ENCODE measurements at regions not wholly inside any gene's neighbourhood (a gene's known extent, or its start where the extent isn't known, plus 50 kb on each side); places are given as distances from the start of the nearest gene placed in this dataset.
"Not testable (repeated sequence)": the region's sequence is repeated elsewhere in the genome, so short reads cannot be mapped to it uniquely, and the experiment has no call there.

DNA sequence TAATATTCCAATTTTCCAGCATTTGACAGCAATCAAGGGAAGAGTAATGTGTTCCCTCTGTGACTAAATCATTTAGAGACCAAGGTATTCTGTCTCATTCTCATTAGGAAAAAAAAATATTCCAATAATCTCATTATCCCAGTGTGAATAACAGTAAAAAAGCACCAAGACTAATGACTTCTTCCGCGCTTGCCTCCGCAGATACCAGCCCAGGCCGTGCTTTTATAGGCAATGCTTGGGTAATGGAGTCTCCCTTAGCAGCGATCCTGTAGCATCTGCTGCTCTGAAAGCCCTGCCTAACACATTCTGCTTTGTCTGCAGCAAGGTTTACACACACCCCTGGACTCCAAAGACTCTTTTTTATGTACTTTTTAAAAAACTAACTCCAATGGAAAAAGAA is 470.0 kb upstream of the CAMK1G start:
- no peak overlapping the region for H3K4me3 ChIP-seq (ENCODE audit: low read depth, low read length)
- DNase-seq (ENCODE audit: low read depth), result no peak
- TF ChIP-seq CTCF (IDR thresholded peaks at IDR 0.05; ENCODE audit: low read depth, low read length, missing control alignments), result no peak
- in situ Hi-C loops (cut with HindIII; ENCODE audit: low sequenced_read_pairs), result no loop called here

GRCh38 chr1:209116705-209117104 is 466.8 kb upstream of the CAMK1G start:
- no peak overlapping the region for H3K4me3 ChIP-seq (ENCODE audit: low read depth, low read length)
- in situ Hi-C loops (cut with HindIII; ENCODE audit: low sequenced_read_pairs), result no loop called here
- no peak for DNase-seq (ENCODE audit: low read depth)
- TF ChIP-seq CTCF (IDR thresholded peaks at IDR 0.05; ENCODE audit: low read depth, low read length, missing control alignments), result no peak

DNA sequence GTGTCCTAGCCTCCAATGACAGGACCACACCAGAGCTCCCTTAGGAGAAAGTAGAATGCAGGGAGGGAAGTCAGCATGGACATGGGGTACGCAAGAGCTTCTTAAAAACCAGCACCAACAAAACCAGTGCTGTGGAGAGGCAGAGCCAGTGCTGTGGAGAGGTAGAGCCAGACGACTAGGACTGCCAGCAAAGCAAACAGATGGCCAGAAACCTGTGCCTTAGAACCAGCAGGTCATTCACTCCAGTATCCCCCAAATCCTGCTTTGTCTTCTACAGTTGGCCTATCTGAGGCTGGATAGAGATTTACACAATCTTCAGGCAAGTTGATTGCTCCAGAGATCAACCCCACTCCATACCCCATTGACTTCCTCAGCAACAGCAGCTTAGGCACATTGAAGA is 459.9 kb upstream of the CAMK1G start:
- no peak overlapping the region for H3K4me3 ChIP-seq (ENCODE audit: low read depth, low read length)
- in situ Hi-C loops (cut with HindIII; ENCODE audit: low sequenced_read_pairs), result no loop called here
- DNase-seq (ENCODE audit: low read depth), result no peak
- no peak for TF ChIP-seq CTCF (IDR thresholded peaks at IDR 0.05; ENCODE audit: low read depth, low read length, missing control alignments)

- in situ Hi-C loops (cut with HindIII; ENCODE audit: low sequenced_read_pairs); DNase-seq (ENCODE audit: low read depth): not testable (repeated sequence)
Observed at GRCh38 chr1:209129091-209129490, 454.4 kb upstream of the CAMK1G start.

DNA sequence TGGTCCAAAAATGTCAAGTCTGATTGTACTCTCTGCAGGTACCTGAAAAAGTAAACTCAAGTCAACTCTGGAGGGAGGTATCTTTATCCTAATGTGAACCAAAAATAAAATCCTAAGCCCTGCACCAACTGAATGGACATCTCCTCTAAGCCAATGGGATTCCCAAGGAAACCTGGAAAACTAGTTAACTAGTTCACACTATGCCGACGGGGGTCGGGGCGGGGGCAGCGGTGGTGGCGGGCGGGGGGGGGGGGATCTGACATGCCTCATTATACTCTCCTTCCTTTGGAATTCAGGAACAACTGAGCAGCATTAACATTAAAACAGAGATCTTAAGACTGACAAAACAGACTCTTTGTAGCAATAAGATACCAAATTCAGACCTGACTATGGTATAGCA is 452.6 kb upstream of the CAMK1G start:
- no peak overlapping the region for H3K4me3 ChIP-seq (ENCODE audit: low read depth, low read length)
- DNase-seq (ENCODE audit: low read depth), result no peak
- no peak for TF ChIP-seq CTCF (IDR thresholded peaks at IDR 0.05; ENCODE audit: low read depth, low read length, missing control alignments)
- in situ Hi-C loops (cut with HindIII; ENCODE audit: low sequenced_read_pairs), result no loop called here

More at GRCh38 chr1:209129091-209129490, 454.4 kb upstream of the CAMK1G start:
- H3K4me3 ChIP-seq (ENCODE audit: low read depth, low read length), result not testable (repeated sequence)

DNA sequence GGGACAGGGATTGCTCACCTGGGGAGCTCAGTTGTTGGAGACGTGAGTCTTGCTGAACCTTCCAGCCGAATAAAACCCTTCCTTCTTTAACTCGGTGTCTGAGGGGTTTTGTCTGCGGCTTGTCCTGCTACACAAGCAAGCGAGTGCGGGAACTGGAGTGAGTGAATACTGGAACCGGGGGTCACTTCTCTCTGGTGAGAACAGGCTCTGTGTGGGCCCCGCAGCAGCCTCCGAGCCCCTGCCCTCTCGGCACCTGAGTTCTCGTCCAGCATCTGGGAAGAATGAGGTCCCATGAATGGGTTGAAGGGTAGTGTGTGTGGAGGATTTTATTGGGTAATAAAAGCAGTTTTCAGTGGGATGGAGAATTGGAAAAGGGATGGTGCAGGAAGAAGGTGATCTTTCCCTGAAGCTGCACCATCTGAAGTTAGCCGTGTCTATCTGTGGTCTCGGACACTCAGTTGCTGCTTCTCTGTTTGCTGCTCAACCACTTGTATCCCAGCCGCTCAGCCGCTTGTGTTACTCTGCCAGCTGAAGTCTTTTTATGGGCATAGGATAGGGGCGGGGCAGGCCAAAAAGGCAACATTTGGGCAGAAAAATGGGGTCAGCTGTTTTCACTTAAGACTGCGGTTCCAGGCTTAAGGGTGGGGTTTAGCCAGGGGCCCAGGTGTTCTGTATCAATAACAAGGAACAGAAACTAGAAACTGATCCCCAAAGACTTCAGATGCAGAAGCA is 450.6 kb upstream of the CAMK1G start:
- no peak overlapping the region for H3K4me3 ChIP-seq (ENCODE audit: low read depth, low read length)
- no peak for TF ChIP-seq CTCF (IDR thresholded peaks at IDR 0.05; ENCODE audit: low read depth, low read length, missing control alignments)
- DNase-seq (ENCODE audit: low read depth), result no peak
- in situ Hi-C loops (cut with HindIII; ENCODE audit: low sequenced_read_pairs), result no loop called here

DNA sequence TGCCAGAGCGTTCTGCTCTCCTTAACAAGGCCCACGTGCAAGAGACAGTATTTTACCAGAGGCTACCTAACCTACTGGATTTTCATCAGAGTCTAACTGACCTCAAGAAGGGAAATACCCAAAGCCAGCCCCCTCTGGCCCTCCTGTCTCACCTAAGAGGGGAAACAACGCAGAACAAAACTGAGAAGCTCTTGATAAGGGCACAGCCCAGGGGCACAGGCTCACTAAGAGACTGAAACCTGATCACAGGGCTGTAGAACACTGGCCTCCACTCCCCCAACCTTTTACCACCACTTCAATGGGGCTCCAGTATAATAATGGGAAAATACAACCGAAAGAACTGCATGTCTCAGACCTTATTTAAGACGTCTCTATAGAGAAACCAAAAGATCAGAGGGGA is 449.5 kb upstream of the CAMK1G start:
- no peak for TF ChIP-seq CTCF (IDR thresholded peaks at IDR 0.05; ENCODE audit: low read depth, low read length, missing control alignments)
- in situ Hi-C loops (cut with HindIII; ENCODE audit: low sequenced_read_pairs), result no loop called here
- H3K4me3 ChIP-seq (ENCODE audit: low read depth, low read length), result no peak overlapping the region
- no peak for DNase-seq (ENCODE audit: low read depth)

Measured in astrocyte of the cerebellum (primary cell).